NCI-H460 (cell line): ENCODE measurements at regions not wholly inside any gene's neighbourhood (a gene's known extent, or its start where the extent isn't known, plus 50 kb on each side); places are given as distances from the start of the nearest gene placed in this dataset.

ENCODE experiments used
- DNase-seq: peaks from one replicate; pipeline ENCODE4 v3.0.0-alpha.2; 2016; ENCODE audit warnings: low read depth; ENCODE audit errors: extremely low read depth

DNA sequence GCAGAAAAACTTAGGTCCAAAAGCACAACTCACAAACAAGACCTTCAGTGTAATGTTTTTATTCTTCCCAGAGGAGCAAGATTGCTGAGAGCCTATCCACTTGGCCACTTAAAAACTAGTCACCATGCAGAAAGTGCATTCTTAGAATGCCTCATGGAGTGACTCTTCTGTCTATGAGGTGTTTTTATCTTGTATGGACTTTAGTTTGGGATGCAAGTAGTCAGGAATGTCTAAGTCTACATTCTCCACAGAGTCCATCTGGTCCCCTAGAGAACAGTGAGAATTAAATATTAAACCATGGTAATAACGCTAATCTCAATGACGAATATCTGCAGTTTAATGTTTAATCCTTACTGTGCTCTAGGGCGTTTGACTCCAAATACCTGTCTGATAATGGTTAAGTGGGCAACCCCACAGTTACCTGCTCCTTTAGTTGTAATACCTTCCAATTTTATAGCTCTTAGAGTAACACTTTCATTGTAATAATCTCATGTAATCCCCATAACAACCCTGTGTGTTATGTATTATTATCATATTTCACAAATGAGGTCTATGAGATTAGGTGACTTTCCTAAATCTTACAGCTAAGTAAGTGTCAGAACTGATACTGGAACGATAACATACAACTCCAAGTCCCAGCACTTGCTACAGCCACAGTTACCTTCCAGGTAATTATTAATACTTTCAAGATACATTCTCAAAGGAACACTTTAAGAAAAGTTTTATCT, 235.6 kb upstream of the JADE1 start:
- DNase-seq: no peak

DNA sequence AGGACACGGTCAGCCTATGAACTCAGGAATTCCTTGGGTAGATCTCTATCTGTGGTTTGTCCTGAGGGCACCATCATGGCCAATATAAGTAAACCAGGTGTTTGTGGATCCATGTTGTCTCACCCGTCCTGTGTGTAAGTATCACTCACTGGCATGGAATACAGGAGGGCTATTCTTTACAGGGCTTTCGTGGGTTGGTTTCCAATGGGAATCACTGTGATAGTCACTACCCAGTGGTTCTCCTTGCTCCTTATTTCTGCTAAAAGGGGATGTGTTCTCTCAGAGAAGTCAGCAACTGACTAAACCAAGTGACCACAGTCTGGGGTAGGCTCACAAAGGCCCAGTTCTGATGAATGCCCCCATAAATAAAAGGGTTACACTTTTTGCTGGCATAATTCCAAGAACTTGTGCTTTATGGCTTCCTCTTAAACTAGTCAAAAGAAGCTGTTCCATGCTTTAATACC, 236.7 kb upstream of the JADE1 start:
- DNase-seq: no peak

DNA sequence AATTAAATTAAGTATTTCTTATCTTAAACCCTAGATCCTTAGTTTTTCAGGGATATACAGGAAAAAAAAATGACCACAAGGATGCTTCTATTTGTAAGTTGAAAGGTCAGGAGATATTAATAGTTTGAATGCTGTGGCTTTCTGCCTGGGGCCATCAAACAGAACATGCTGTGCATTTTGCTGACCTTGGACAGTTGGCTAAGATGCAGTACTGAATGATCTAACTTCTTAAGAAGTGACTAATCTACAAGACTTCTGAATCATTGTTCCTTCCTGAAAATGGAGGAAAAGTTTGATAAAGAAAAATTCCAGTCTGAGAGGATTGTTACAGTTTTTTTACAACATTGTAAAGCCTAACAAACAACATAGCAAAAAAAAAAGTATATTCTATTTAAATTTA, 237.8 kb upstream of the JADE1 start:
- peak; percentile 38 for DNase-seq

DNA sequence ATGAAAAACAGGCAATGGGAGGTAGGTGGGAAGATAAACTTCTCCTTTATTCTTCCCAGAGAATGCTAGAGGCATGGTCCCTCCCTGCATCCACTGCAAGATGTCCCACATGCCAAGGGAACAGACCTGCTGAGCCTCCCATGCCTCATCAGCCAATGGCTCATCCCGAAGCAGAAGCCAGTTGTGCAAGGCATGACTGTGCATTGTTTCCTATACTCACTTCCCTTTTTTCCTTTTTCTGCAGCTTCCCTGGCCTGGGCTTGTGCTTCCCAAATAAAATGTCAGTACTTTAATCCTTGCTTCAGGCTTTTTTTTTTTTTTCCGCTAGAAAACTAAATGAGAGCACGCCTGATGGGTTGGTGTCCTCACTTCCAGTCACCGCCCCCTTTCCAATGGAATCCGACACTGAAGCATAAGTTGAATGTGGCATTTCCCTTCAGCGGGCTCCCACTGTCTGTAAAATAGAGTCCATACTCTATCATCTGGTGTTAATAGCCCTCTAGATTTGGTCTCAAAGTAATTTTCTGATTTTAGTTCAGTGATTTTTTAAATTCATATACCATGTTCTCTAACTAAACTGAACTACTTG, 239.0 kb upstream of the JADE1 start:
- DNase-seq: no peak

DNA sequence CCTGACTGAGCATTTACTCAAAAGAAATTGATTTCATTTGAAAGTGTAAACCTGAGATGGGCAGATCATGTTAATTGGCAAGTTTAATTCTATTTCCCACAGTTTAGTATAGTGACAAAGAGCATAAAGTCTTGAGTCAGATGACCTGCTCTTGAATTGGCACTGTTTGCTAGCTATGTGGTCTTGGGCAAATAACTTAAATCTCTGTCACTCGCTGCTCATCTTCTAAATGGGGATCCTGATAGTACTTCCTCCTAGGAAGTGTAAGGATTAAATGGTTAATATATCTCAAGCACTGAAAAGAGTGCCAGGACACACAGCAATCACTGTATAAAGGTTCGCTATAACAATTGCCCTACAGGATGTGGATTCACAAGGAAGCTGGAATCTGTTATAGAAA, 242.8 kb upstream of the JADE1 start:
- no peak for DNase-seq

DNA sequence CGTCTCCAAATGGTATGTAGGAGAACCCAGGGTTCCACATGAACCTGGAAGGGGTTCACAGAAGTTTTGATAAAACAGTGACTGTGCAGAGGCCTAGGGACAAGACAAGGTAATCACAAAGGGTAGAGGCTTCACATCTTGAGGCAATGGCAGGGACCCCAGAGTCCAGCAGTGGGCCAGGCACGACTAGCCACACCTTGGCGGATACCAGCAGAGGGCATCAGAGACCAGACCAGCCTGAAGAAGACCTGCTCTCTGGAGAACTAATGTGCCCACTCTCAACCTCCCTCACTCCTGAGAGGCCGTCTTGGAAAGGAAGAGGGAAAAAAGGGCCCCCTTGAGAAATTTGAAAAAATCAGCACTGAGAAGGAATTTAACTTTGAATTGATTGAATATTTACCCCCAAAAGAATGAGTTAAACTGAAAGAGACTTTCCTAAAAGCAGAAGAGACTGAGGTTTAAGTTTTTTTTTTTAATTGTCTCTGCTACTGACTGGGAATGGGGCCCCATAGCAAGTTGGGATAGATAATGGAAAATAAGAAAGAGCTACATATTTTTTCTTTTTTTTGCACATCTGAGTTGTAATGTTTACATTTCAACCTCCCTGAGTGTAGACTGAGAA, 243.8 kb upstream of the JADE1 start:
- peak; percentile 59 for DNase-seq

DNA sequence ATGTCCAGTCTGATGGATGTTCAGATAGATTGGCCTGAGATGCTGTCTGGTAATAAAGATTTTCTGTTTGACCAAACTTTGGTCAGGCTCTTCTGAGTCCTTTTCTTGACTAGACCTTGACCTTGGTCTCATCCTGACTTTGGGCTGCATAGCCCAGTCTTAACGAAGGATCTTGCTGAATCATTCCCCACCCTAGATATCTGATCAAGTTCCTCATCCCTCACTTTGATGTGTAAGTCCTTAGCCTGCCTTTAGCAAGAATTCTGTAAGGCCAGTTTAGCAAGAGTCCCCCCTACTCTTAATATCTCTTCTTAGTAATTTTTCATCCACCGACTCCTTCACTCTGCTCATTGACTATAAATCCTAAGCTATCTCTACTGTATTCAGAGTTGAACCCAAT, 244.4 kb upstream of the JADE1 start:
- DNase-seq: no peak

DNA sequence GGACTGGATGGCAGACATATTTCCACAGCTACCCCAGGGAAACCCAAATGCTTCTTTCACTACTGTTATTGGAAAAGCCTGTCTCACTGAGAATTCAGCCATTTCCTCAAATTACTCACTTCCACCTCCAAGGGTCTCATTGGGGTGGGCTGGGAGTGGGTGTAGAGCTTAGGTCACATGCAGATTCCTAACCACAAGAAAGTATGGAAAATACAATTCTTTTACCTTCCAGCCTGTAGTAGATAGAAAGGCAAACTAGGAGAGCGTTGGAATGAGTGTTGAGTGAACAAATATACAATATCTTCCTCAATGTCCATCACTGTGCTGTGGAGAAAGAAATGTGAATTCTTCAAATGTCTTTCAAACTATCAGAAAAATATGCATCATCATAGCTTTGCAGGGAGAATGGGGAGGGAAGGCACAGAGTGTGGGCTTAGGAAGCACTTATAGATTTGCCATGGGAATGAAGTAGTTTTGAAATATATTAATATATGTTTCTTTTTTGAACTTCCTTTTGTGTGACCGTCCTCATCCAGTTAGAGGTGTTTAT, 245.3 kb upstream of the JADE1 start:
- DNase-seq: no peak

DNA sequence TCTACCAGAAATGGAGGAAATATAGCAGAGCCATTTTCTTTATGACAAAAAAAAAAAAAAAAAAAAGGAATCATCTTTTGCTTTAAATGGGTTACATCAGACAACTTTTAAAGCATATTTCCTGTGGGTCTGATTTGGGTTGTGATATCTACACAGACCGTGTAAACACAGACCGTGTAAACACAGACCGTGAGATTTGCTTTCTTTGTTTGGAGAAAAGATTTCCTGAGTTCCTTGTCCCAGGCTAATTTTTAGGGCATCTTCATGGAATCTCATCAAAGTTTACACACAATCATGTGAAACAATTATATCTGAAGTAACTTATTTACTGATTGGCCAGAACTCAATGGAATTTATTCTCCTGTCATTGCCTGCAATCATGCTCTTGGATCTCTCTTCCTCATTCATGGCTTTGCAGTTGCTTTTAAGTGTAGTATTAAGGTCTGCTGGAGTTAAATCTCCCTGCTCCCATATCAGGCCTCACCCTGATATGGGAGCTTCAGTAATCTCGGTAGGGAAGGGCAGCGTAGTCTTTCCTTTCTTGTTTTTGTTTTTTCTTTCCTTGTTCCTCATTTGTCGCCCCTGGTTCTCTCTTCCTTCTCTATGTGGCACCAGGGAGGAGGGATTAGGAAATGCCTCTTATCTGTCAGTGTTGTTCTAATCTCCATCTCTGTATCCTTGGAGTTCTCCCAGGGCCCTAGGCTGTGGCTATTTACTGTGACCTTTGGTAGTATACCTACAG, 248.6 kb upstream of the JADE1 start:
- no peak for DNase-seq

DNA sequence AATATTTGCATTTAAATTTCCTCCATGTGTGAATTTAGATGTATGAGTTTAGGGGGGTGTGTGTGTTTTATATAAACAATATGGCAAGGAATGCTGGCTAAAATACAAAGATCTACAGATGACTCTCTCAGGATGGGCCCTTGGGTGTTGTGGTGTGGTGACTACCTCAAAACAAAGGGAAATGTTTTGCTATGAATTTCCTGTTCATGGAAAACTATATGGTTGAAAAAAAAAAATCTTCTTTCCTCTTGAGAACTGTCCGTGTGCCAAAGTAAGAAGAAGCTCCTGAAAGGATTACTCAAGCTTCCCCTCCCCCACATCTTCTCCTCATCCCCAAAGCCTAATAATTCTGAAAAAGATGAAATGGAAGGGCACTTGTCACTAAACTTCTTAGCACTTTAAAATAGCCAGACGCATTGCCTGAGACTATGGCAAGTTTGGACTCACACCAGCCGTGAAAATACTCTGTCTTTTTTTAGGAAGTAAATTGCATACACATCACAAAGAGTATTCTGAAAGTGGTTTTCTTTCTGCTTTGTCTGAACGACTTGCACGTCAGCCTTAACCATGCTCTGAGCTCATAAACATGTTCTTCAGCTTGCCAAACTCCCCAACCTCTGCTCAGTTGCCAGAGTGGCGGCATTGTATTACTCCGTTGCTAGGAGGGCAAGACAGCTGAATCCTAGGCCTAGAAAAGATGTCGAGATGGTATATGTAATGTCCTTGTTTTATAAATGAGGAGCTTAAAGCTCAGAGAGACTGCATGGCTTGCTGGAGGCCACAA, 250.4 kb upstream of the JADE1 start:
- DNase-seq: no peak

DNA sequence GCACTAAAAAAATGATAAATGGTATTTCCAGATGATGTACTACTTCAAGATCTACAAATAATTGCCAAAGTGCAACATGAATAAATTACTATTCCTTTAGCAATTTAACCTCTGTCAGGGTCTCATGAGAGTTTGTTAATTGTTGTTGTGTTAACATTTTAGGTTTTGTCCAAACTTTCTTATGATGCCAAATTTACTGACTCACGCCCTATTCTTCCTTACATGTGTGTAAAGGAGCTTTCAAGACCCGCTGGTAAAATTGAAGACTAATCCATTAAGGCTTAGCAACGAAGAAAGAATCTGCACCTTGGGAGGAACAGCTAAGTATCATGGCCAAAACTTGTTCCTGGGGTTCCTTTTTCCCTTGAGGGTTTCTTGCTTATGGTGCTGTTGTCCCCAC, 252.7 kb upstream of the JADE1 start:
- no peak for DNase-seq

DNA sequence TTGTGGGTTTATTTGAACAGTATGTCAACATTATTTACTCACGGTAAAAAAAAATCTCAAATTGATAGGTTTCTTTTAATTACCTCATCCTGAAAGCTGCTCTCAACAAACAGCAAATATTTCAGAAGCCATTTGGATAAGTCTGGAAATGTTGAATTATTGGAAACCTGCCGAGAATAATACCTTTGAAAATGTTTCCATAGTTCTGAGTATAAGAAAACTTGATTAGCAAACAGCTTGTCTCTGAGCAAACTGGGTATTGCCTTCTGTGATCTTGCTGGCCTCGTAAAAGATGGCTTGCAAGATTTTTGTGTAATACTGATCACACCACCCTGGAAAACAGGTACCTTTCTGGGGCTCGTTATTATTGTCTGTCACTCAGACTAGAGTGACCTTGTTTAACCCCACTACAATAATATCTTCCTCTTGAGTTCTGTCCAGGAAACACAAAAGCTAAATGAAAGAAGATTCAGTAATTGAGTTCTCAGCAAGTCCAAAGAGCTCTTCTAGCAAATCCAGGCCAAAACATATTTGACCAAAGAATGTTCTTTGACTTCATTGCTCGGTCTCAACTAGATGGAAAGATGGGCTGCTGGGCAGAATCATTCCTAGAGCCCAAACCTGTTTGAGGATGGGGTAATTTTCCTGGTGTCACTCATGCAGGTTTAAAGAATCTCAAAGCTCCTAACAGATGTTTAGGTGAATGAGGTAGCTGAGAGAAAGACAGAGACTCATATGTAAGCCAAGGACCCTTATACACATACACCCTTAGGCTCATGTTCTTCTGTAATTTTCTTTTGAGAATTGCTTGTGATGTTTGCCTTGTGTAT, 255.6 kb upstream of the JADE1 start:
- no peak for DNase-seq

DNA sequence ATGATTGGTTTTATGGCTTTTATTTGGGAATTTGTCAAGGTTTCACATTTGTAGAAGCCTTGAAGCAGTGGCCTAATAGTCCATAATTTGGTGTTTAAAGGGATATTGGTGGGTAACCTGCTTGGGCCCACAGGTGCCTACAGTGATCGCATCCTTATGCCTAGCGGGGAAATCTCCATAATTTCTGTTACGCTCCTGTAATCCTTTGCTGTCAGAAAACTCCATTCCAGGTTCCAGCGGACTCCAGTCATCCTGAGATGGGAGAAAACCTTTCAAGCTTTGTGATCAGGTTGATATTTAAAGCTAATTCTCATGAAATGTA, 257.0 kb upstream of the JADE1 start:
- DNase-seq: no peak

DNA sequence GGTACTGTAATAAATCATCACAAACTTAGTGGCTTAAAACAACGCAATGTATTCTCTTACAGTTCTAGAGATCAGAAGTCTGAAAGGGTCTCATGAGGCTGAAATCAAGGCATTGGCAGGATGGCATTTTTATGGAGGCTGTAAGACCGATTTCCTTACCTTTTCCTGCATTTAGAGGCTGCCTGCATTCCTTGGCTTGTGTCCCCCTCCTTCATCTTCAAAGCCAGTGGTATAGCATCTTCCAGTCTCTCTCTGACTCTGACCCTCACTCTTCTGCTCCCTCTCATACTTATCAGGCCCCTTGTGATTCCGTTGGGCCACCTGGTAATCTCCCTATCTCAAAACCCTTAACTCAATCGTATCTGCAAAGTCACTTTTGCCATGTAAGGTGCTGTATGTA, 258.2 kb upstream of the JADE1 start:
- no peak for DNase-seq

DNA sequence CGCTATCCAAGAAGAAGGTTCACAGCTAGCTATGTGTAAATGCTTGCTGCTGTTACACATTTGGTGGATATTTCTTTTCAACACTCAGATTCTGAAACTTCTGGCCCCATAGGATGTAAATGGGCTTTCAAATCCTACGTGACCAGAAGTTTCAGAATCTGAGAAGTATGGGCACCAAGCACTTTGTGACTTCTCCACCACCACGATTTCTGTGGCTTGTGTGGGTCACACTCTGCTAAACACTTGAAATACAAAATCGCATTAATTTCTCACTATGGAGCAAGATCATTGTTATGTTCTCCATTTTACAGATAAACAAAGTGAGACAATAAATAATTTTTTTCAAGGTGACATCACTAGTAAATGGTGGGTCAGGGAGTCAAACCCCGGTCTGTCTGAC, 259.4 kb upstream of the JADE1 start:
- no peak for DNase-seq

DNA sequence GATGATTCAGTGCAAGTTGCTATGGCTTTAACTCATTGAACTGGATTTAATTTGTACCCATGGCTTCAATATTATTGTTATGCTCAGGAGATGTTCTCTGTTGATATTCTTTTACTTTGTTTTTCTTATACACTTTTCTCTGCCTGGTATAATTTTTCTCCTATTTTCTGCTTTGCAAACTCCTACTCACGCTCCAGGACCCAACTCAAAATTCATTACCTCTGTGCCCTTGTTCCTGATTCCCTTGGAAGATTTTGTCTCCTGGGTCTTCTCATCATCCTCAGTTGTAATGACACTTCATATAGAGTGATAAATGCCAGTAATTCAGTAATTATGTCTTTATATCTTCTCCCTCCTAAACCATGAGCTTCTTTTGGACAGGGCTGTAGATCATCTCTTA, 259.9 kb upstream of the JADE1 start:
- DNase-seq: no peak

DNA sequence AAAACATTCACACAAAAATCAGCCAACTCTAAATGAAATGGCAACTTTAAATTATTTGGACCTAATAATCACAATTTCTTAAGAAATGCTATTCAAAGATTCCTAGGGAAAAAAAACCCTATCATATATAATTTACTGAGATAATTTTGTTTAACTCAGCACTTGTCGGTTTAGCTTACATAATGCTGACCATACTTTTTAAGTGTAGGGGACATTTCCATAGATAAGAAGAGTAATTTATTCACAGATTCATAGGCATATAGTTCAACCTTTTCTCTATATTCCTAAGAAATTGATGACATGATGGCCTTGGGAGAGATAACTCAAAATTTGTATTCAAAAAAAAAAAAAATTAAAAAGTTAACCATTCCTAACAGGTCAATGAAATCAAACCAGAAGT, 260.8 kb upstream of the PGRMC2 start:
- no peak for DNase-seq

DNA sequence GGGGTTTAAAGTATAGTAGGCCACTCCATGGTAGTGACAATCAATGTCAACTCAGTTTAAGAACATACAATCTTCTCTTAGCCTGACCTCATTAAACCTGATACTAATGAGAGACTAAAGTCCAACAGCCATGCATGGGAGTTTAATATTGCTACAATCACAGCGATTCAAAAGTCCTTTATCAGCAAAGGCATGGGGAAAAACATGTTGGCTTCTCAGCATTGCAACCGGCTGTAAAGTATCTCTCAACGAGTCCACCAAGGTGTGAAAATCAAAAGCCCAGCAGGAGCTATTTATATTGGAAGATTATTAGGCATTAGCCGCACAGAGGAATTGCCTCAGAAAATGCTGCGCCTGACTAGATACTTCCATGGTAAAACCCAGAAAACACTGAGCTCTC, 256.7 kb upstream of the PGRMC2 start:
- DNase-seq: no peak

DNA sequence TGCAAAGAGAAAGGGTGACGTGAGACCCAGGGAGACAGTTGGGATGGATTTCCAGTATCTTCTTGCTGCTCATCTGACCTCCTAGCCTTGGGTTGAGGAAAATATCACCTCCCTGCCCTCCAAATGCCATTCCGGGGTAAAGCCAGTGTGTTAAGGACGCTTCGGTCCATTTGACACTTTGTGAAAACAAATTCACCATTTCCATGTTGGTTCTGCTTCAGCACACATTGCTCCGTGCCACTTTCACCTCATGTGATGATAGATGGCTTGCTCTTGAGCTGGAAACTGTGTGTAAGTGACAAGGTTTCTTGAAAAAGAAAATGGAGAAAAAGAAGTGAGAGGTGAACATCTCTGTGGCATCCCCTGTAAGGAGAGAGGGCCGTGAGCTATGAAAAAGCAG, 256.1 kb upstream of the PGRMC2 start:
- DNase-seq: no peak

DNA sequence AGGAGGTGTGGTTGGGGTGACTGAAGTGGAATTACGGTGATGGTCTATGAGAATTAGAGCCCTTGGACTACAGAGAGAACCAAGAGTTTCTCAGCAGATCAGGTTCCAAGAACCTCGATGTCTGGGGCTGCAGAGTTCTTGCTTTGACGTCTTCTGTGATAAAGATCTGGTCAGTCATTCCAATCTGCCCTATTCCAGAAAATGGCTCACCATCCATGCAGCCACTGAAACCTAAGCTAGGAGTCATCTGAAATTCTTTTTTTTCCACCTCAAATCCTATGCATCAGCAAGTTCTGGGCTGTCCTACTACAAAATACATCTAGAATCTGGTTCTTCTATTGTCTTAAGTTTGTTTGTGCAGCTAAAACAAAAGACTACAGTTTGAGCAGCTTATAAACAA, 254.4 kb upstream of the PGRMC2 start:
- no peak for DNase-seq
